CD4-positive, alpha-beta T cell (primary cell): ENCODE measurements at regions not wholly inside any gene's neighbourhood (a gene's known extent, or its start where the extent isn't known, plus 50 kb on each side); places are given as distances from the start of the nearest gene placed in this dataset.
A peak's percentile ranks its signal among the peaks of the same experiment; 100 is the strongest.

Source experiments
- ATAC-seq: fragments of 200-7000 bp; cut with Tn5 transposase; one replicate; pipeline ENCODE4 v1.10.0; 2022; ENCODE audit warnings: mild to moderate bottlenecking; ENCODE audit not compliant: poor library complexity
- CTCF ChIA-PET: fragments of 350-600 bp; sonication (Branson Sonifier 250); formaldehyde crosslinking; loops from one replicate; lab custom pipeline; 2021; ENCODE audit warnings: antibody characterized with exemption, inconsistent platforms; lab: Charles Lee
- POLR2A ChIA-PET: fragments of 350-600 bp; sonication (Branson Sonifier 250); formaldehyde crosslinking; loops from one replicate; lab custom pipeline; 2021; ENCODE audit warnings: antibody characterized with exemption, inconsistent platforms; lab: Charles Lee
- DNase-seq, 14 experiments: peaks; one replicate each; pipeline ENCODE4 v3.0.0-alpha.2; 2013 to 2020; ENCODE audit warnings: mixed read lengths in 2 of 14
- H3K27ac ChIP-seq, 2 donors: one replicate each; pipeline versions ENCODE4 v1.5.1 to v1.7.0; 2013; ENCODE audit warnings: low read length in 2 of 2, low read depth in 1 of 2, mild to moderate bottlenecking in 1 of 2
- H3K27me3 ChIP-seq, 2 experiments: 1 replicate in 1 of 2; 2 replicates in 1 of 2; pipeline versions ENCODE4 v1.6.1 to v1.7.0; 2013; ENCODE audit warnings: low read length in 2 of 2, control low read depth in 1 of 2, mild to moderate bottlenecking in 1 of 2, moderate library complexity in 1 of 2; ENCODE audit not compliant: insufficient read depth in 2 of 2, control insufficient read depth in 1 of 2
- H3K36me3 ChIP-seq: one replicate; pipeline ENCODE4 v1.6.1; 2013; ENCODE audit warnings: low read length, control low read depth; ENCODE audit not compliant: insufficient read depth
- H3K4me1 ChIP-seq: one replicate; pipeline ENCODE4 v1.6.1; 2013; ENCODE audit warnings: low read length, control low read depth; ENCODE audit not compliant: insufficient read depth
- H3K4me3 ChIP-seq: one replicate; pipeline ENCODE4 v1.5.1; 2013; ENCODE audit warnings: mild to moderate bottlenecking, low read length, moderate library complexity
- H3K9me3 ChIP-seq, 2 experiments: 1 replicate in 1 of 2; 2 replicates in 1 of 2; pipeline versions ENCODE4 v1.6.1 to v1.7.0; 2013; ENCODE audit warnings: low read length in 2 of 2, mild to moderate bottlenecking in 2 of 2, control low read depth in 1 of 2, moderate library complexity in 1 of 2; ENCODE audit not compliant: control insufficient read depth in 1 of 2, insufficient read depth in 1 of 2
- H3K27ac Mint-ChIP-seq: one replicate; pipeline ENCODE4 v1.8.0; 2020; ENCODE audit warnings: mixed read lengths
- H3K27me3 Mint-ChIP-seq: one replicate; pipeline ENCODE4 v1.8.0; 2021; ENCODE audit warnings: mixed read lengths
- H3K36me3 Mint-ChIP-seq: one replicate; pipeline ENCODE4 v1.8.0; 2021; ENCODE audit warnings: low read depth, mixed read lengths
- H3K4me1 Mint-ChIP-seq: one replicate; pipeline ENCODE4 v1.8.0; 2021; ENCODE audit warnings: low read depth, mixed read lengths
- H3K4me3 Mint-ChIP-seq: one replicate; pipeline ENCODE4 v1.8.0; 2020; ENCODE audit warnings: mild to moderate bottlenecking, mixed read lengths
- H3K9me3 Mint-ChIP-seq: one replicate; pipeline ENCODE4 v1.8.0; 2020; ENCODE audit warnings: mixed read lengths
- CTCF ChIP-seq: fragments of 200-600 bp; IDR thresholded peaks from one replicate; pipeline ENCODE4 v1.8.0; 2022; ENCODE audit warnings: antibody characterized with exemption, mild to moderate bottlenecking
- intact Hi-C, 2 experiments: fragments of 100-400 bp; cut with DNase I in 1 of 2; cut with micrococcal nuclease in 1 of 2; formaldehyde crosslinking; loops; one replicate each; pipeline versions ENCODE4 v1.15.1 to v1.9.0; 2023 to 2025; cut with DNase I, micrococcal nuclease

DNA sequence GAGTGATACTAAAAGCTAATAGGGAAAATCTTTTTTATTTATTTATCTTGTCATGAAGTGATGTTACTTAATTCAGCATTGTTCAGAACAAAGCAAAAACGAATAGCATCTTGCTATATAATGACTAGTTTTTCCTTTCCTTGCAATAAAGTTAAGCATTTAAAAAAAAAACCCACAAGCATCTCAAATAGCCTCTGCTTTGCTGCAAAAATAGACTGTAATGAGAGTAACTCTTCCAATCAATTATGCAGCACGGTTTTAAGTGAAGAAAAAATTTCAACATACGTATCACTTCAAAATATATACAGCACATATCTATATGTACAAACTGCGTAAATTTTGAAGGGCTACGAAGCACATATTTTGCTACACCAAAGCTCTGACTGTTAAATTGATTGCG lies 153.3 kb upstream of the VRK2 start:
- no peak overlapping the region for H3K4me3 ChIP-seq
- H3K36me3 ChIP-seq: no peaks in the 10 kb centered on the region
- intact Hi-C loops: no loop called here
- ATAC-seq: no peak
- no peaks in the 10 kb centered on the region for H3K27me3 Mint-ChIP-seq
- TF ChIP-seq CTCF: no peak
- ChIA-PET POLR2A (no interaction called here), CTCF (no interaction called here)
- H3K9me3 Mint-ChIP-seq: no peaks in the 10 kb centered on the region
- no peaks in the 10 kb centered on the region for H3K9me3 ChIP-seq
- no peaks in the 10 kb centered on the region for H3K4me1 ChIP-seq
- H3K4me3 Mint-ChIP-seq: no peak overlapping the region
- H3K4me1 Mint-ChIP-seq: peaks cover 5% of the 10 kb centered on the region
- H3K27ac Mint-ChIP-seq: no peak overlapping the region
- H3K36me3 Mint-ChIP-seq: no peaks in the 10 kb centered on the region
- DNase-seq: no peak
- H3K27ac ChIP-seq: no peak overlapping the region
- H3K27me3 ChIP-seq: no peaks in the 10 kb centered on the region

DNA sequence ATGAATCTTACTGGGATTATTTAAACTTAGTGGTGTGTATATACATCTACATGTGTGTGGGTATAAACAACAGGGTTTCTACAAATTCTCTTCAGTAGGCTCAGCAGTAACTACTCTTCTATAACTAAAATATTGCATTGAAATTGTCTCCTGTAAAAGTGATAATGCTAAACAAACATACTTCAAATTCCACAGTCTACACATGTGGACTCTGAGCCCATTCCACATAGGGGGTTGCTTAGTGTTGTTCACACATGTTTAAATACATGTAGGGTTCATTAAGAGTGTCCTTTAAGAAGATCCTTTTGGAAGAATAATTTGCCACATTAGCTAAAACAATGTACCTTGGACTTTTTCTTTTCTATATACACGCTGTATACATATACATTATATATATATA lies 152.8 kb upstream of the VRK2 start:
- no peak for ATAC-seq
- Mint-ChIP-seq H3K4me1 (peaks cover under 1% of the 10 kb centered on the region), H3K4me3 (no peak overlapping the region), H3K27me3 (no peaks in the 10 kb centered on the region), H3K36me3 (no peaks in the 10 kb centered on the region), H3K27ac (no peak overlapping the region), H3K9me3 (no peaks in the 10 kb centered on the region)
- ChIA-PET POLR2A (no interaction called here), CTCF (interaction anchor here (0.6 kb wide), 1 partner anchor 16 kb away, joined by 3 read pairs; no protein-coding TSS in a partner anchor)
- Histone ChIP-seq H3K27me3 (no peaks in the 10 kb centered on the region), H3K4me3 (no peak overlapping the region), H3K9me3 (no peaks in the 10 kb centered on the region), H3K27ac (no peak overlapping the region), H3K36me3 (no peaks in the 10 kb centered on the region), H3K4me1 (no peaks in the 10 kb centered on the region)
- TF ChIP-seq CTCF: no peak
- intact Hi-C loops: no loop called here
- no peak for DNase-seq

DNA sequence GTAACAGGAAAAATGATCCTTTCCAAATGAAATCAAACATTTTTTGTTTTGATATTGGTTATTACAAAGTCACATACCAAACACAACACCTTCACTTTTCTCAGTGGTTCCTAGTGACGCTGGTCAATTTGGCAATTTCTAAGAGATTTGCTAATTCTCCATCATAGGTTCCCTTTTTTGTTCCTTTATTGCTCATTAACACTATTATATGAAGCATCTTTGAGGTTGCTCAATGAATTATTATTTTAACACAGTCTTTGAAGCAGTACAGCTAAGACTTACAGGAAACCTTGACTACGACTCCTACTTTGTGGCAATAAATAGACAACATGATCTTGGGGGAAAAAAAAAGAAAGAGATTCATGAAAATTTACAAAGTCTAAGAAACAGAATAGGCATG lies 152.2 kb upstream of the VRK2 start:
- H3K4me1 ChIP-seq: no peaks in the 10 kb centered on the region
- ATAC-seq: no peak
- H3K4me3 ChIP-seq: no peak overlapping the region
- no peak overlapping the region for H3K4me3 Mint-ChIP-seq
- H3K36me3 ChIP-seq: no peaks in the 10 kb centered on the region
- CTCF ChIA-PET: interaction anchor here (0.6 kb wide), 1 partner anchor 16 kb away, joined by 3 read pairs; no protein-coding TSS in a partner anchor
- H3K27me3 ChIP-seq: no peaks in the 10 kb centered on the region
- POLR2A ChIA-PET: no interaction called here
- intact Hi-C loops: no loop called here
- no peaks in the 10 kb centered on the region for H3K36me3 Mint-ChIP-seq
- no peaks in the 10 kb centered on the region for H3K9me3 Mint-ChIP-seq
- TF ChIP-seq CTCF: no peak
- no peaks in the 10 kb centered on the region for H3K4me1 Mint-ChIP-seq
- H3K27ac ChIP-seq: no peak overlapping the region
- H3K27me3 Mint-ChIP-seq: no peaks in the 10 kb centered on the region
- peak in 2 of 14 experiments; percentile 13 to 16 for DNase-seq
- H3K9me3 ChIP-seq: no peaks in the 10 kb centered on the region
- no peak overlapping the region for H3K27ac Mint-ChIP-seq
